GM06990 (cell line): ENCODE measurements at regions not wholly inside any gene's neighbourhood (a gene's known extent, or its start where the extent isn't known, plus 50 kb on each side); places are given as distances from the start of the nearest gene placed in this dataset.

ENCODE experiments used
- DNase-seq: peaks from one replicate; pipeline ENCODE4 v3.0.0-alpha.2; 2011; ENCODE audit not compliant: insufficient read length; ENCODE audit errors: extremely low read depth
- H3K27me3 ChIP-seq: replicated peaks from 2 replicates; pipeline ENCODE4 v1.6.0; 2011; ENCODE audit warnings: low read length; ENCODE audit not compliant: control insufficient read depth, insufficient read depth
- H3K36me3 ChIP-seq: 2 replicates; pipeline ENCODE4 v1.5.1; 2011; ENCODE audit warnings: low read length; ENCODE audit not compliant: control insufficient read depth, insufficient read depth
- H3K4me3 ChIP-seq: replicated peaks from 2 replicates; pipeline ENCODE4 v1.5.1; 2011; ENCODE audit warnings: low read depth, mild to moderate bottlenecking, control low read depth, low read length
- TF ChIP-seq, protein P1 (sequence below): IDR thresholded peaks from 2 replicates; pipeline ENCODE4 v1.5.1; 2011; ENCODE audit warnings: low read length, control low read depth, mild to moderate bottlenecking, inconsistent platforms; ENCODE audit not compliant: insufficient read depth, poor library complexity, severe bottlenecking

DNA sequence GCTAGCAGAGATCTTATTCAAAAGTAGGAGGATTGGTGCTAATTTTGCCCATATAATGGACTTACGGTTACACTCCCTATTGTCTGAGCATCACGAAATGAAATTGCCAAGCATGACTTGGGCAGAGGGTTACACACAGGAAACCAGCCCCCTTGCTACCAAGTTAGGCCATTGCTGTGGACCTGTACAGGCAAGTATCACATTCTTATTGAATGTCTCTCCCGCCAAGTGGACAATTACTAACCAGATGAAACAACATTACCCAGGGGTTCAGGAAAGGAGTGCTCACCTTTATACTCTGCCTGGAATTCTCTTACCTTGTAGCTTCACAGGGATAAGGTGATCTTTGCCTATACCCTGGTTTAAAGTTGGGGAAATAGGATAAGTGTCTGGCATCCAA, 70.6 kb upstream of the TOX3 start:
- Histone ChIP-seq H3K27me3 (no peaks in the 10 kb centered on the region), H3K4me3 (no peak overlapping the region), H3K36me3 (no peaks in the 10 kb centered on the region)
- no peak for DNase-seq
- TF ChIP-seq, protein P1, sequence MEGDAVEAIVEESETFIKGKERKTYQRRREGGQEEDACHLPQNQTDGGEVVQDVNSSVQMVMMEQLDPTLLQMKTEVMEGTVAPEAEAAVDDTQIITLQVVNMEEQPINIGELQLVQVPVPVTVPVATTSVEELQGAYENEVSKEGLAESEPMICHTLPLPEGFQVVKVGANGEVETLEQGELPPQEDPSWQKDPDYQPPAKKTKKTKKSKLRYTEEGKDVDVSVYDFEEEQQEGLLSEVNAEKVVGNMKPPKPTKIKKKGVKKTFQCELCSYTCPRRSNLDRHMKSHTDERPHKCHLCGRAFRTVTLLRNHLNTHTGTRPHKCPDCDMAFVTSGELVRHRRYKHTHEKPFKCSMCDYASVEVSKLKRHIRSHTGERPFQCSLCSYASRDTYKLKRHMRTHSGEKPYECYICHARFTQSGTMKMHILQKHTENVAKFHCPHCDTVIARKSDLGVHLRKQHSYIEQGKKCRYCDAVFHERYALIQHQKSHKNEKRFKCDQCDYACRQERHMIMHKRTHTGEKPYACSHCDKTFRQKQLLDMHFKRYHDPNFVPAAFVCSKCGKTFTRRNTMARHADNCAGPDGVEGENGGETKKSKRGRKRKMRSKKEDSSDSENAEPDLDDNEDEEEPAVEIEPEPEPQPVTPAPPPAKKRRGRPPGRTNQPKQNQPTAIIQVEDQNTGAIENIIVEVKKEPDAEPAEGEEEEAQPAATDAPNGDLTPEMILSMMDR, result no peak

GRCh38 chr16:52613508-52613907, 66.6 kb upstream of the TOX3 start:
- Histone ChIP-seq H3K27me3 (no peaks in the 10 kb centered on the region), H3K4me3 (no peak overlapping the region), H3K36me3 (no peaks in the 10 kb centered on the region)
- TF ChIP-seq, protein P1, result no peak
- DNase-seq, result no peak

GRCh38 chr16:52611817-52612673, 65.1 kb upstream of the TOX3 start:
- no peak overlapping the region for H3K4me3 ChIP-seq
- TF ChIP-seq, protein P1, result no peak
- DNase-seq, result no peak

GRCh38 chr16:52603015-52603414, 56.1 kb upstream of the TOX3 start:
- Histone ChIP-seq H3K4me3 (no peak overlapping the region), H3K27me3 (no peaks in the 10 kb centered on the region), H3K36me3 (no peaks in the 10 kb centered on the region)
- no peak for DNase-seq
- TF ChIP-seq, protein P1, result no peak

More at GRCh38 chr16:52611817-52612673, 65.1 kb upstream of the TOX3 start:
- Histone ChIP-seq H3K36me3 (no peaks in the 10 kb centered on the region), H3K27me3 (no peaks in the 10 kb centered on the region)

DNA sequence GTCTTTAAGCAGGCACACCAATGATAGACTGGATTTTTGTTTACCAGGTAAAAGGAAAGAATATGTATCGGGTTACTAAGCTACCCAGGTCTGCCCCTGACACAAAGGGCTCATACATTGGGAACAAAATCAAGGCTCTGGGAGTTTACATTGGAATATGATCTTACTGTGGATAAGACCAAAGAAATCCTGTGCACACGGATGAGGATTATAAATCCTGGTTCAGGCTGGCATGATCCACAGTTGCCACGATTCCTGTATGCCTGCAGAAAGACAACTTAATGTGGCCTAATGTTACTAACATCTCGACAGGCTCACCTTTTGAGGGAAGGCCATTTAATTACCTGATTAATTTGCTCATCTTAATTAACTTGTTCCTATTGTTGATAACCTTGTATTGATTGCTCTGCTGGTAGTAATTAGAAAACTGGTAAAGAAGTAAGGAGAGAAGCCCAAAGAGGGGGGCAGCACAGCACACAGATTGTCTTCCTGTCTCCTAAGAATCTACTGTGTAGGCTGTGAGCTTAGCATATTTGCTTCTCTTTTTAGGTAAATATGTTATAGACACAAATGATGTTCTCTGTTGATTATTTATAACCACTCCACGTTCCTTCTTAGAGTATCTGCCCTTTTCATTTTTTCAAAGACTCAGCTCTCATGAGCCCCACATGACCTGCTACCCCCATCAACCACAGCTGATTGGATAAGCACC, 51.0 kb upstream of the TOX3 start:
- no peak for DNase-seq
- TF ChIP-seq, protein P1, result no peak
- Histone ChIP-seq H3K27me3 (no peaks in the 10 kb centered on the region), H3K4me3 (no peak overlapping the region), H3K36me3 (no peaks in the 10 kb centered on the region)
